KOPT-K1 (cell line): ENCODE measurements at regions not wholly inside any gene's neighbourhood (a gene's known extent, or its start where the extent isn't known, plus 50 kb on each side); places are given as distances from the start of the nearest gene placed in this dataset.
"Not testable (repeated sequence)": the region's sequence is repeated elsewhere in the genome, so short reads cannot be mapped to it uniquely, and the experiment has no call there.

Experiments
- H3K27ac ChIP-seq: fragments of 200-600 bp; sonication (generic); 2 replicates; pipeline ENCODE4 v1.5.1; 2016; ENCODE audit warnings: antibody characterized with exemption, mild to moderate bottlenecking, low read depth, low read length; ENCODE audit not compliant: poor library complexity, severe bottlenecking
- H3K36me3 ChIP-seq: fragments of 200-600 bp; sonication (generic); 2 replicates; pipeline ENCODE4 v1.5.1; 2017; ENCODE audit warnings: antibody characterized with exemption, mild to moderate bottlenecking, low read length, moderate library complexity; ENCODE audit not compliant: insufficient read depth
- H3K9me3 ChIP-seq: fragments of 200-600 bp; sonication (generic); 2 replicates; pipeline ENCODE4 v1.5.1; 2017; ENCODE audit warnings: antibody characterized with exemption, low read length, mild to moderate bottlenecking; ENCODE audit not compliant: insufficient read depth, poor library complexity, severe bottlenecking

GRCh38 chr6:121694801-121695251 lies 259.4 kb downstream of the GJA1 start:
- no peaks in the 10 kb centered on the region for H3K9me3 ChIP-seq
- H3K36me3 ChIP-seq: no peaks in the 10 kb centered on the region
- no peak overlapping the region for H3K27ac ChIP-seq

GRCh38 chr6:121695329-121695728 lies 259.9 kb downstream of the GJA1 start:
- H3K27ac ChIP-seq: no peak overlapping the region
- no peaks in the 10 kb centered on the region for H3K9me3 ChIP-seq
- no peaks in the 10 kb centered on the region for H3K36me3 ChIP-seq

- Histone ChIP-seq H3K27ac (no peak overlapping the region), H3K9me3 (no peaks in the 10 kb centered on the region), H3K36me3 (no peaks in the 10 kb centered on the region)
Measured at GRCh38 chr6:121697921-121698320, 262.5 kb downstream of the GJA1 start.

- Histone ChIP-seq H3K9me3 (no peaks in the 10 kb centered on the region), H3K27ac (no peak overlapping the region), H3K36me3 (no peaks in the 10 kb centered on the region)
Measured at GRCh38 chr6:121698617-121699016, 263.2 kb downstream of the GJA1 start.

GRCh38 chr6:121703129-121703528 lies 267.7 kb downstream of the GJA1 start:
- H3K9me3 ChIP-seq, H3K27ac ChIP-seq, H3K36me3 ChIP-seq: not testable (repeated sequence)

GRCh38 chr6:121711472-121711871 lies 276.0 kb downstream of the GJA1 start:
- Histone ChIP-seq H3K9me3 (no peaks in the 10 kb centered on the region), H3K36me3 (no peaks in the 10 kb centered on the region), H3K27ac (no peak overlapping the region)

GRCh38 chr6:121717686-121718085 lies 282.2 kb downstream of the GJA1 start:
- H3K9me3 ChIP-seq: peaks cover 3% of the 10 kb centered on the region
- no peak overlapping the region for H3K27ac ChIP-seq
- H3K36me3 ChIP-seq: no peaks in the 10 kb centered on the region

- not testable (repeated sequence) for H3K36me3 ChIP-seq, H3K27ac ChIP-seq, H3K9me3 ChIP-seq
Measured at GRCh38 chr6:121720867-121721266, 285.4 kb downstream of the GJA1 start.

GRCh38 chr6:121723623-121724022 lies 288.2 kb downstream of the GJA1 start:
- Histone ChIP-seq H3K9me3 (peaks cover 3% of the 10 kb centered on the region), H3K27ac (no peak overlapping the region), H3K36me3 (no peaks in the 10 kb centered on the region)

GRCh38 chr6:121724576-121724975 lies 289.1 kb downstream of the GJA1 start:
- H3K9me3 ChIP-seq: peaks cover 7% of the 10 kb centered on the region
- H3K27ac ChIP-seq: no peak overlapping the region

GRCh38 chr6:121726596-121726995 lies 291.1 kb downstream of the GJA1 start:
- no peaks in the 10 kb centered on the region for H3K36me3 ChIP-seq
- H3K9me3 ChIP-seq: peaks cover 15% of the 10 kb centered on the region
- no peak overlapping the region for H3K27ac ChIP-seq

More at GRCh38 chr6:121724576-121724975, 289.1 kb downstream of the GJA1 start:
- H3K36me3 ChIP-seq: no peaks in the 10 kb centered on the region

GRCh38 chr6:121730616-121731015 lies 295.2 kb downstream of the GJA1 start:
- H3K27ac ChIP-seq: no peak overlapping the region
- peaks cover 15% of the 10 kb centered on the region for H3K9me3 ChIP-seq
- H3K36me3 ChIP-seq: no peaks in the 10 kb centered on the region

GRCh38 chr6:121731381-121731780 lies 295.9 kb downstream of the GJA1 start:
- H3K9me3 ChIP-seq: peaks cover 15% of the 10 kb centered on the region
- H3K36me3 ChIP-seq: no peaks in the 10 kb centered on the region
- H3K27ac ChIP-seq: no peak overlapping the region

GRCh38 chr6:121732641-121733040 lies 297.2 kb downstream of the GJA1 start:
- peaks cover 15% of the 10 kb centered on the region for H3K9me3 ChIP-seq
- H3K27ac ChIP-seq: no peak overlapping the region
- no peaks in the 10 kb centered on the region for H3K36me3 ChIP-seq

GRCh38 chr6:121733234-121733633 lies 297.8 kb downstream of the GJA1 start:
- no peak overlapping the region for H3K27ac ChIP-seq
- peaks cover 15% of the 10 kb centered on the region for H3K9me3 ChIP-seq

GRCh38 chr6:121740188-121740587 lies 304.7 kb downstream of the GJA1 start:
- not testable (repeated sequence) for H3K36me3 ChIP-seq, H3K9me3 ChIP-seq, H3K27ac ChIP-seq

More at GRCh38 chr6:121733234-121733633, 297.8 kb downstream of the GJA1 start:
- no peaks in the 10 kb centered on the region for H3K36me3 ChIP-seq

- no peaks in the 10 kb centered on the region for H3K36me3 ChIP-seq
- H3K9me3 ChIP-seq: no peaks in the 10 kb centered on the region
- no peak overlapping the region for H3K27ac ChIP-seq
Measured at GRCh38 chr6:121743691-121744090, 308.2 kb downstream of the GJA1 start.
